HG02852 (cell line): ENCODE measurements at regions not wholly inside any gene's neighbourhood (a gene's known extent, or its start where the extent isn't known, plus 50 kb on each side); places are given as distances from the start of the nearest gene placed in this dataset.
"Not testable (repeated sequence)": the region's sequence is repeated elsewhere in the genome, so short reads cannot be mapped to it uniquely, and the experiment has no call there.

Experiments used
- ATAC-seq: cut with Tn5 transposase; IDR thresholded peaks from one replicate; pipeline ENCODE4 v1.9.1; 2021; ENCODE audit warnings: mild to moderate bottlenecking, moderate library complexity; ENCODE audit not compliant: unreplicated experiment

DNA sequence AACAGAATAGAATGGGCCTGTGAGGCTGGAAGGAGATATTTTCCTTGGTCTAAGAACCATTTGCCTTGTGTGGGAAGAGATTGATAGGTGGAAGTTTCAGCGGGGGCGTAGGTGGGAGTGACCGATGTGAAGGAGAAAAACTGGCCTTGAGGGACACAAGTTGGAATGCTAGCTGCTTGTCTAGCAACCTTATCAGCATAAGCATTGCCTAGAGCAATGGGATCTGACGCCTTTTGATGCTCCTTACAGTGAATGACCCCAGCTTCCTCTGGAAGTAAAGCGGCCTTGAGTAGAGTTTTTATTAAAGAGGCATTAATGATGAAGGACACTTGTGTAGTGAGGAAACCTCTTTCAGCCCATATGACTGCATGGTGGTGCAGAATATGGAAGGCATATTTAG lies 843.8 kb upstream of the ANO3 start:
- ATAC-seq, result not testable (repeated sequence)

DNA sequence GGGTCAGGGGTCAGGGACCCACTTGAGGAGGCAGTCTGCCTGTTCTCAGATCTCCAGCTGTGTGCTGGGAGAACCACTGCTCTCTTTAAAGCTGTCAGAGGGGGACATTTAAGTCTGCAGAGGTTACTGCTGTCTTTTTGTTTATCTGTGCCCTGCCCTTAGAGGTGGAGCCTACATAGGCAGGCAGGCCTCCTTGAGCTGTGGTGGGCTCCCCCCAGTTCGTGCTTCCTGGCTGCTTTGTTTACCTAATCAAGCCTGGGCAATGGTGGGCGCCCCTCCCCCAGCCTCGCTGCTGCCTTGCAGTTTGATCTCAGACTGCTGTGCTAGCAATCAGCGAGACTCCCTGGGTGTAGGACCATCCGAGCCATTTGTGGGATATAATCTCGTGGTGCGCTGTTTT lies 830.5 kb upstream of the ANO3 start:
- not testable (repeated sequence) for ATAC-seq

DNA sequence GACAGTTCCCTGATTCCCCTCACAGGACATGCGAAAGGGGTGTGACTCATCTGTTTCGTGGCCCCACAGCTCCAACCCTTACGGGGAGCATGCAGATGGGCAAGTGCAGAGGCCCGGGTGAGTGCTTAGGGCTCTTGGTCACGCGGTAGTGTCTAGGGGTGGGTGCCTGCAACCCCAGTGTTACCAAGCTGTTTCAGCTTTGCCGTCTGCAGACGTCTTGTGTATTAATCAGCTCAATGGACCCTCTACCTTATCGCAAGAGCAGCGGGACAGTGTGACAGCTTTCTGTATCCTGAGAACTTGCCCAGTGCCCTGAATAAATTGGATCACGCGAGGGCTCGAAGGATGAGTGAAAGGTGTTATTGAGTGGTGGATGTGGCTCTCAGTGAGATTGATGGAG lies 816.4 kb upstream of the ANO3 start:
- ATAC-seq, result no peak

DNA sequence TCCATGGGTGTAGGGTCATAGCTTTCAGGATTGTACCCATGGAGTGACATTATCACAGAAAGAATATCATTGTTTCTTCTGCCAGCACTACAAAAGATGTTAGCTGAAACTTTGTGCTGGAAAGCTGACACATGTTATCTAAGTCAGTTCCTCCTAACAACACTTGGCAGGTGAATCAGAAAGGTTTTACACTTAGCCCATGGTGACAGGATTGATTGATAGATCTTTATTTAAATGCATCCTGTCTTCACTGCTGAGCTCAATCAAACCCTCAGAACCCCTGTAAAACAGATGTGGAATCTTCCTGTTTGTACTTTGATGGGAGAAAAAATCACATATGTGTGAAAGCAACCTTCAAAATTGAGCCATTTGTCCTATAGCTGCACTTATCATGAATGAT lies 811.5 kb upstream of the ANO3 start:
- ATAC-seq, result no peak

DNA sequence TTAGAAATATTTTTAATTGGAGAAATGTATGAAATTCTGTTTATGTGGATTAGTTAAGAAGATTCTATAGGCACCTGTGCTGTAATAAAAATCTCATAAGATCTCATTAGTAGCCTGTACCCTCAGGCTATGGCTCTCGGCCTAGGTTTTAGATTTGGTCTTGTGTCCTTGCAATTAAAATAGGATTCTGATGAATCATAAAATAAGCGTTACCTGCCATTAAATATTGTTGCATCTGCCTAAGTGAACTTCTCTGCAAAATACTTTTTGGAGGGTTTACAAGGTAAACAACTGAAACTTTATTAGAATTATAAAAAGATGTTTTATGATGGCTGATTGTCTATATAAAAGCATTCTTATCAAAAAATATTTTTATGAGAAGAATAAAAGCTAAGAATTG lies 804.1 kb upstream of the ANO3 start:
- ATAC-seq, result no peak

DNA sequence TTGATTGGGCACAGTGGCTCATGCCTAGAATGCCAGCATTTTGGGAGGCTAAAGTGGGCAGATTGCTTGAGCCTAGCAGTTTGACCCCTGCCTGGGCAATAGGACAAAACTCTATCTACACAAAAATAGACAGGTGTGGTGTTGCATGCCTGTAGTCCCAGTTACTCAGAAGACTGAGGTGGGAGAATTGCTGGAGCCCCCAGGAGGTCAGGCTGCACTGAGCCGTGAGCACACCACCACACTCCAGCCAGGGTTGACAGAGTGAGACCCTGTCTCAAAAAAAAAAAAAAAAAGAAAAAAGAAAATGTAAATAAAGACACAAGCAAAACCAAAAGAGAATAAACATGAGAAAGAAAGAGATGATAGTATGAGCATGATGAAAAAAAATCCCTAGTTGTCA lies 802.4 kb upstream of the ANO3 start:
- no peak for ATAC-seq

DNA sequence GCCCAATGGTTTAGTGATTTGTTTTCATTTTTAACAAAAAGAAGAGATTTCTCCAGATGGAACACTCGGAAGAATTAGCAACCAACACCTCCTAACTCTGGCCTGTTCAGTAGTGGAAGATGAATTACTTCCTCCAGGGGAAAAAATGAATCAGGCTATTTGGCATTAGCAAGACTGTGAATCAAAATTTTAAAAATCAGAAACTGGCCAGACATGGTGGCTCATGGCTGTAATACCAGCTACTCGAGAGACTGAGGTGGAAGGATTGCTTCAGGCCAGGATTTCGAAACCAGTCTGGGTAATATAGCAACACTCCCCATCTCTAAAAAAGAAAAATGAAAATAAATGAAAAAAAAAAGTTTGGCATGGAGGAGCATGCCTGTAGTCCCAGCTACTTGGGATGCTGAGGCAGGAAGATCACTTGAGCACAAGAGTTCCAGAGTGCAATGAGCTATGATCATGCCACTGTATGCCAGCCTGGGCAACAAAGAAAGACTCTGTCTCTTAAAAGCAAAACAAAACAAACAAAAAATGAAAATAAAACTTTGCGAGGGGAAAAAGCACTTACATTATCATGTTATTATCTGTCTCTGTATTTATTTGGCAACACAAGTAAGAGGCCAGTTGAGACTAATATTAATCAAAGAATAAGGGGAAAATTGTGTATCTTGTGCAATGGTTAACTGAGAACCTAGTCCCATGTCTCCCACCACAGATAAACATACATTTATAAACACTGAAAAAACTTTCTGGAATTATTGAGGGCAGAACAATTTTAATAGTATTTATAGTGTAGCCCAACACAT lies 796.3 kb upstream of the ANO3 start:
- no peak for ATAC-seq

DNA sequence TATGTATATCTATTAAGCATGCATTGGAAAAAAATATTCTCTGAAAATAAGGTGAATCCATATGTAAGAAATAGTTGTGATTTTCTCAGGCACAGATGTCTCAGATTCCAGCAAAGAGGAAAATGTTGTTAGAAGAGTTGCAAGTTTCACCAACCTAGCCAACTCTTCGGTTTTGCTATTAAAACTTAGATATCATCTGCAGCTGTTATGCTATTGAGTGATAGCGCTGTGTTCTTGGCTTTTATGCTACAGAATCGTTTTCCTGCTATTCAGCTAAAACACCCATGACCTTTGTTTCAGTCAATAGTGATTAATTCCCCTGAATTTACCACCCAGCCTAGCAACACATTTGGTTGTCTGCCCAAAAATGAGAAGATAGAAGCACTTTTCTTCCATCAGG lies 795.6 kb upstream of the ANO3 start:
- ATAC-seq, result no peak

DNA sequence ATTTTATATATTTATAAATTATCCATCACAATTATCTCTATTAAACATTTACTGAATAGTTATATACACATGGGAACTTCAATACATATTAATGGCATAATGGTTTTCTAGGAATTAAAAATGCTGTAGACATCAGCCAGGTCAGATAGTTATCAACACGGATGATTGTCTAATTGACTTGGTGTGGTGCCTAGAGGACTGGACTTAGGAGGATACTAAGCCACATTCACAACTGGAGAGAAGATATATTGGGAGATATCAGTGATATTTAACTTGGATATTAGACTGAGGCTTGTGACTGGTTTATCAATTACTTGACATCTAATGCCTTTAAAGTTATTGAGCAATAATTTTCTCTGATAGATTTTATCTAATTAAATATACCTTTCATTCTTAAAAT lies 794.5 kb upstream of the ANO3 start:
- no peak for ATAC-seq

DNA sequence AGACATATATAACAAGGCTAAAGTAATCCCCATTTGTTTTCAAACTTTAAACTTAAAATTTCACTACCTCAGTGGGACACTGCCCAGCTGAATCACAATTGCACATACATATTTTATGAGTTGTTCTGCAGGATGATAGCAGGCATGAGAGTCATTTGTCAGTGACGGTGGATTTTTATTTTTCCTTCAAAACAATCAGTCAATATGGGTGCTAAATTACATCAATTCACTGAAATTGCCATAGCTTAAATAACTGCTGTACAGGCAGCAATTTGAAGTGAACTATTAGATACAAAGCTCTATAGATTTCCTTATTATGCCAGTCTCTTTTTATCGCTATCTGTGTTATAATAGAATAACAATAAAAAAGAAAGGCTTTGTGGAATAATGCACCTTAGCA lies 784.6 kb upstream of the ANO3 start:
- no peak for ATAC-seq

DNA sequence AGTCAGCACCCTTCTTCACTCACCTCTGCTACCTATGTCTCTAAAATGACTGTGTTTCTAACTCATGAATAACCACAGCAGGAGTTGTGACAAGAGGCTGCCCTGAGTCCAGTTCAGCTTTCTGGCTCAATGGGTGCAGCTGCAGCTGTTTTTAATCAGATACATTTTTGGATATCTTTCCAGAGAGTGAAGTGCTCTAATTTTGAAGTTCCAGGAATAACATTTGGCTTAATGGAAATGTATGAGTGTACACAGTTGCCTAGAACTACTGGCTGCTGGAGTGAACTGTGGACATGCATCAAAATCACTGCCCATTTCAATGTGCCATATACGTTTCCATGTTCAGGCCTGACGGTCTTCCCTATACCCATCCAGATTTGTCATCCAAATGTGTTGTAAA lies 769.5 kb upstream of the ANO3 start:
- no peak for ATAC-seq

DNA sequence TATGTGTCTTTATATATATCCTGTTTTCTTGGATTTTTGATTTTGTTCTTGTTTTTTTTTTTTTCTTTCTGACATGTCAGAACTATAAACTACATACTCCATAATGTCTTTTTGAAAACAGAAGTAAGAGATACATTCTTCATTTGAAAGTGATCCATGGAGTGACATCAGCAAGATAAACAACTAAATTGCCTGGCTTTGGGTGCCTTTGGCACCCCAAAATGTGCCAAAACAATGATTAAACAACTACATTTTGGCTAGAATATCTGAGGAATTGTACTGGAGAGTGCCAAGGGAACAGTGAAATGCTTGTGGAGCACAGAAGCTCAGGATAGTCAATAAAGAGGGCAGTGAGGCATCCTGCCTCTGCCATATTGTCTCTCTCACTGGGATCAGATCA lies 766.1 kb upstream of the ANO3 start:
- no peak for ATAC-seq

DNA sequence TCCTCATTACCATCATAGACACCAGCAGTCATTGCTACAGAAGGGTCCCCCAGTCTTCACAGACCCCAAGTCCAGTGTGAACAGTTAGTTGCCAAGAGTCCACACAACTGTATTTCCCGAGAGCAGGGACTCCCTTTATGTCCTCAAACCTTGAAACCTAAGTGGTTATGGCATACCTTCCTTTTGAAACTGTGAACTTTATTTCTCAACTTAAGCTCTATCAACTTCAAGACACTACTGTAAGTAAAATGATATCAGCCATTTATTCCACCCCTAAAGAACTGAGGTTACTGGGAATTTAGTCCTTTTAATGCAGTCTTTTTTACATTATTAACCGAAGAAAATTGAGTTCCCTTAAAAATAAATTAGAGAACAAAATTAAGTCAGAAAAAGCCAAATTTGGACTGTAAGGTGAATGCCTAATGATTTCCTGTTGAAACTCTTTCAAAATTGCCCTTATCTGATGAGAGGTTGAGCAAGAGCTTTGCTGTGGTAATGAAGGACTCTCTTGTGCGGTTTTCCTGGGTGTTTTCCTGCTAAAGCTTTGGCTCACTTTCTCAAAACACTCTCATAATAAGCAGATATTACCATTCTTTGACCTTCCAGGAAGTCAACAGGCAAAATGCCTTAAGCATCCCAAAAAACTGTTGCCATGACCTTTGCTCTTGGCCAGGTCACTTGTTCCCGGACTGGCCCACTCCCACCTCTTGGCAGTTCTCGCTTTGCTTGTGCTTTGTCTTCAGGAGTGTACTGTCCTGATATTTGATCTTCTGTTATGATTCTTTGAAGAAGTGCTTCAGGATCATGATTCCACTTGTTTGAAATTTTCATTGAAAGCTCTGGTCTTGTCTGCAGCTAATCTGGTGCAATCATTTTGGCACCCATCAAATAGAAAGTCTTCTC lies 765.4 kb upstream of the ANO3 start:
- ATAC-seq, result no peak

DNA sequence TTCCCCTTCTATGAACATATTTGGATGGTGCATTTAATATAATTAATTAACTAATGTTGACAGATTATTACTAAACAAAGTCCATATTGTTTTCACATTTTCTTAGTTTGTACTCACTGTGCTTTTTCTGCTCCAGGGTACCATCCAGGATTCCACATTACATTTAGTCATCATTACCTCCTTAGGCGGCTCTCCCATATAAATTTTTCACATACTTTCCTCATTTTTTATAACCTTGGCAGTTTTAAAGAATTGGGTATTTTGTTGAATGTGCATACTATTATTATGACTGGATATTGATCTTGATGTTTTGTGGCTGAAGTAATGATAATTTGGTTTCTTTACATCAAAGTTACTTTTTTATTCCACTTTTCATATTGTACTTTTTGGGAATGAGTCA lies 755.6 kb upstream of the ANO3 start:
- ATAC-seq, result no peak

DNA sequence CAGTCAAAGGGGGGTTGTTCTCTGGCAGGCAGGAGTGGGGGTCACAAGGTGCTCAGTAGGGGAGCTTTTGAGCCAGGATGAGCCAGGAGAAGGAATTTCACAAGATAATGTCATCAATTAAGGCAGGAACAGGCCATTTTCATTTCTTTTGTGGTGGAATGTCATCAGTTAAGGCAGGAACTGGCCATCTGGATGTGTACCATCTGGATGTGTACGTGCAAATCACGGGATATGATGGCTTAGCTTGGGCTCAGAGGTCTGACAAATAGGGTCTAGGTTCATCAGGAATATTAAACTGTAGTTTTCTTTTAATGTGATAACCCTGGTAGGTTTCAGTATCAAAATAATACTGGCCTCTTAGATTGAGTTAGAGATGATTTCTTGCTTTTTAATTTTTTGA lies 752.4 kb upstream of the ANO3 start:
- ATAC-seq, result not testable (repeated sequence)

DNA sequence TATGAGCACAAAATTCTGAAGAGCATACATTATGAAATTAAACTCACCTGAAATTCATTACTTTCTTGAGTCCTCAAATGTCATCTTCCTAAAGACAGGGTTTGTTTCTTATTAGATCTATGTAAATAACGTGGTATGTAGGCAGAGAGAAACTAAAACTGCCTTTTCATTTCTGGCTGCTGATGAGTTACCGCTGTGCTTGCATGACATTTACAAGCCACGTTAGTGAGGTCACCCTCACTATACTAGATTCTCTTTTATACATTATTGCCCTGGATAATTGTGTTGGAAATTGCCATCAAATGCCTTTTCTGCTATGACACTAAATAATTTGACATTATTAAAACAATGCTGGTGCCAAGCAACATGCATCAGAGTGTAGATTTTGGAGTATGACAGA lies 748.3 kb upstream of the ANO3 start:
- no peak for ATAC-seq

DNA sequence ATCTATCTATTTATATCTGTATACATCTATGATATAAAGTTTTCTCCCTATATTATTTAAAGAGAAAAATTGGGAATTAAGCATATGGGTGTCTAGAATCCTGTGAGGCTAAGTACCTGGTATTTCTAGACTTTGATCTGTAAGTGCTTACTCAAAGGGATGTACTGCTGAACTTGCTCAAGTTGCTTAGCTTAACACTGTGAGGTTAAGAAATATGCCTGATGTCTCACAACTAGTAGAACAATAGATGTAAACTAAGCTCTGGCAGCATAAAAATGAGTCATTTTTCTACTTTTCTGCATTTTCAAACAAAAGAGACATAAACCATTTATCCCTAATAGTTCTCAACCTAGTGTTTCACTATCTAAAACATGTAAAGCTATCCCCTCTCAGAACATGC lies 744.4 kb upstream of the ANO3 start:
- ATAC-seq, result no peak

DNA sequence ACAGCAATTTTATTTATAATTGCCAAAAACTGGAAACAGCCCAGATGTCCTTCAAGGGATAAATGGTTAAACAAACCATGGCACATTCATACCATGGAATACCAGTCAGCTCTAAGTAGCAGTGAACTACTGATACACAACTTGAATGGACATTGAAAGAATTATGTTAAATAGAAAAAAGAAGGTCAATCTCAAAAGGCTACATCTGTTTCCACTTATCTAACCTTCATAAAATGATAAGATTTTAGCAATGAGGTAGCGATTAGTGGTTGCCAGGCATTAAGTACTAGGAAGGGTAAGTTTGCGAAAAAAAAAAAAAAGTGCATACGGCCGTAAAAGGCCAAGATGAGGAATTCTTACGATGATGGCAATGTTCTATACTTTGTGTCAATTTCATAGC lies 738.7 kb upstream of the ANO3 start:
- no peak for ATAC-seq

DNA sequence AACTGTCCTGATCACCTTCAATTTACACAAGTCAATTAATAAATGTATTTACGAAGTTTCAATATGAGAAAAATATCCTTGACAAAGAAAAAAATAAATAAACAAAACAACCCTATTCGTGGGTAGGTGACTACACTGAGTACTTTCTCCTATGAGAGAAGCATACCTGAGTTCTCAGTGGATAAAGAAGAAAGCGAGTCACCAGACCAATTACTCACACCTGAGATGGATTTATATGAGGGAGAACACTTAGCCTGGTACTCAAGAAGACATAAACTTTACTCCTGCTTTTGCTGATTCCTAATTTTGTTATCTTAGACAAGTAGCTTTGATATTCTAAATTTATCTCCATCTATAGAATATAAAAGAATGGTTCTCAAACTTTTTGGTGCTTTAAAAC lies 735.2 kb upstream of the ANO3 start:
- ATAC-seq, result no peak

DNA sequence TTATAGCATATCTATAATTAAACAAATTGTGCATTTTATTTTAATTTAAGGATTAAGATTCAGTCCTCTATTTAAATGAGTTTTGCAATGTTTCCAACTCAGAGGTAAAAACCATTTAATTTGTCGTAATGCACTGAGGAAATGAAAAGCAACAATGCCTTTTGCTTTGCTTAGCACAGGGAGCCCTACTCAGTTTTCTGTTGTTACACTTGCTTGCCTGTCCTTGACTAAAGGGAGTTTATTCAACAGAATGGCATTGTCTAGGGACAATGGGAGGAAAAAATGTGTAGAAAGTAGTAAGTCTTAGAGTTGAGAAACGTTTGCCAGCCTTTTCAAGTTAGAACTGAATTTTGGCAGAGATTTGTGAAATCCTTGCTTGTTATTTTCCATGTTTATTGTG lies 734.2 kb upstream of the ANO3 start:
- ATAC-seq, result no peak

DNA sequence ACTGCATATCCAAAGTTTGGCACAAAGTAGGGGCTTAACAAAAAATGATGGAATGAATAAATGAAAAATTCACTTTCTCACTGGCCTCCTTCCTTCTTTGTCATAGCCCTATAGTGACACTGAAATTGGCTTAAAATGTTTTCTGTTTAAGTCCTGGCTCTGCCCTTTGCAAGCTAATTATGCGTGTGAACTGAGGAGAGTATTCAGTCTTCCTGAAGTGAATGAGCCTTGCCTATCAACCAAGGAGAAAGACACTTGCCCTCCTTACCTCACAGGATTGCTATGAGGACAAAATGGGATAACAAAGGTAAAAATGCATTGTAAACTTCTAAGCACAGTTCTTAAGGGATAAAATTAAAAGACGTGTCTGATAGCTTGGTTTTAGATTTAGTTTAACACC lies 729.8 kb upstream of the ANO3 start:
- ATAC-seq, result no peak

DNA sequence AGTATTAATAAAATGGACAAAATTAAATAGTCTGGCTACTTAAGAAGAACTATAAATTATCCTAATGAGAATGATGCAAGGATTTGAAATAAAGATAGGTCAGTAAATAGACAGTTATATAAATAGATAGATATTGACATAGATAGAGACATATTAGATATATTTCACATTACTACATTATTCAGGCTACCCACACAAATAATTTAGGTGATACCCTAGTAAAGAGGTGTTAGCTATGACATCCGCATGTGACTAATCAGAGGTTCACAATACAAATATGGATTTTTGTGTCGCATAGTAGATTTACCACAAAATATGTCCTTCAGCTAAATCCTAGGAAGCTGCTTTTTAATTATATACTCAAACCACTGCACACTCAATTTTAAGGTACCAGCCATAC lies 729.0 kb upstream of the ANO3 start:
- no peak for ATAC-seq
